GM12878 (cell line): ENCODE measurements at regions not wholly inside any gene's neighbourhood (a gene's known extent, or its start where the extent isn't known, plus 50 kb on each side); places are given as distances from the start of the nearest gene placed in this dataset.

Source experiments
- ATAC-seq: fragments of 200-7000 bp; cut with Tn5 transposase; 3 replicates; pipeline ENCODE4 v1.9.1; 2020; ENCODE audit warnings: mild to moderate bottlenecking, moderate library complexity
- BruUV-seq: library from RNA; stranded (reverse); fragments of 400-500 nt; replicated peaks from 2 replicates; lab custom pipeline; 2021; lab: Mats Ljungman, UMichigan
- CTCF ChIA-PET: fragments of 300-600 bp; sonication (Branson Sonifier 250); formaldehyde crosslinking; extraction: SDS; loops from one replicate; lab custom pipeline; 2021; ENCODE audit warnings: inconsistent platforms; lab: Yijun Ruan, JAX
- POLR2A ChIA-PET: fragments of 350-600 bp; formaldehyde crosslinking; extraction: SDS; loops from one replicate; lab custom pipeline; 2021; ENCODE audit warnings: inconsistent platforms; lab: Charles Lee
- RAD21 ChIA-PET: fragments of 300-600 bp; sonication (Branson Sonifier 250); formaldehyde crosslinking; loops from one replicate; lab custom pipeline; 2023; ENCODE audit warnings: antibody characterized with exemption; ENCODE audit not compliant: unreplicated experiment; lab: Charles Lee
- SMC1A ChIA-PET: fragments of 300-600 bp; sonication (Branson Sonifier 250); formaldehyde crosslinking; loops from one replicate; lab custom pipeline; 2023; ENCODE audit not compliant: unreplicated experiment, uncharacterized antibody; lab: Charles Lee
- DNase-seq: peaks from one replicate; pipeline ENCODE4 v3.0.0-alpha.2; 2011; ENCODE audit warnings: low read depth, low spot score
- FAIRE-seq: peaks from 3 replicates; lab custom pipeline; 2011; peaks lifted over from hg19 to GRCh38; lab: Jason Lieb, UNC
- H2AFZ ChIP-seq: 2 replicates; pipeline ENCODE4 v1.6.0; 2011; ENCODE audit warnings: low read depth, low read length, control low read depth; ENCODE audit not compliant: control insufficient read depth
- H3K27ac ChIP-seq: 2 replicates; pipeline ENCODE4 v1.5.1; 2011; ENCODE audit warnings: control low read depth; ENCODE audit not compliant: control insufficient read depth, insufficient read depth
- H3K27me3 ChIP-seq, 2 experiments: replicated peaks in 1 of 2; 2 replicates each; pipeline versions ENCODE4 v1.6.0 to v1.6.1; 2011; ENCODE audit warnings: low read length in 1 of 2; ENCODE audit not compliant: control insufficient read depth in 2 of 2, insufficient read depth in 2 of 2
- H3K36me3 ChIP-seq, 2 experiments: 2 replicates each; pipeline ENCODE4 v1.5.1; 2011; ENCODE audit warnings: low read length in 1 of 2; ENCODE audit not compliant: control insufficient read depth in 2 of 2, insufficient read depth in 2 of 2
- H3K4me1 ChIP-seq: 2 replicates; pipeline ENCODE4 v1.6.1; 2011; ENCODE audit warnings: mild to moderate bottlenecking, low read length, moderate library complexity, mixed read lengths; ENCODE audit not compliant: control insufficient read depth, insufficient read depth
- H3K4me2 ChIP-seq: 2 replicates; pipeline ENCODE4 v1.6.0; 2011; ENCODE audit warnings: control low read depth; ENCODE audit not compliant: control insufficient read depth, insufficient read depth
- H3K4me3 ChIP-seq: fragments of 200-600 bp; sonication (generic); 2 replicates; pipeline ENCODE4 v1.5.1; 2016
- H3K79me2 ChIP-seq: 2 replicates; pipeline ENCODE4 v1.6.0; 2011; ENCODE audit warnings: low read length; ENCODE audit not compliant: control insufficient read depth, insufficient read depth
- H3K9ac ChIP-seq: 2 replicates; pipeline ENCODE4 v1.8.0; 2011; ENCODE audit warnings: low read length, control low read depth, mixed read lengths; ENCODE audit not compliant: control insufficient read depth, insufficient read depth
- H3K9me3 ChIP-seq: replicated peaks from 3 replicates; pipeline ENCODE4 v1.5.1; 2011; ENCODE audit warnings: mild to moderate bottlenecking, low read length; ENCODE audit not compliant: control insufficient read depth, insufficient read depth
- H4K20me1 ChIP-seq: 2 replicates; pipeline ENCODE4 v1.6.0; 2011; ENCODE audit not compliant: control insufficient read depth, insufficient read depth
- CHD1 ChIP-seq: IDR thresholded peaks from 2 replicates; pipeline ENCODE4 v1.6.1; 2012; ENCODE audit warnings: low read depth, low read length, improper control_type of control experiment
- HCFC1 ChIP-seq: fragments of 150-350 bp; IDR thresholded peaks from 2 replicates; pipeline ENCODE4 v1.6.1; 2014; ENCODE audit warnings: low read length
- KLF5 ChIP-seq: fragments of 450-650 bp; IDR thresholded peaks from 2 replicates; pipeline ENCODE4 v1.6.1; 2014; ENCODE audit warnings: mild to moderate bottlenecking; ENCODE audit not compliant: partially characterized antibody
- MEF2B ChIP-seq: fragments of 450-650 bp; IDR thresholded peaks from 2 replicates; pipeline ENCODE4 v1.6.1; 2018; ENCODE audit warnings: mild to moderate bottlenecking, moderate library complexity; ENCODE audit not compliant: partially characterized antibody, poor library complexity, severe bottlenecking
- MYB ChIP-seq: fragments of 150-350 bp; IDR thresholded peaks from 2 replicates; pipeline ENCODE4 v1.6.1; 2014; ENCODE audit warnings: mild to moderate bottlenecking, low read depth, low read length, borderline replicate concordance
- POLR2A ChIP-seq: IDR thresholded peaks from 2 replicates; pipeline ENCODE4 v1.6.1; 2011; ENCODE audit warnings: low read depth, mild to moderate bottlenecking, low read length
- RBBP5 ChIP-seq: fragments of 200-600 bp; sonication (generic); conservative IDR thresholded peaks from 2 replicates; pipeline ENCODE4 v1.6.1; 2016
- WGBS: methylation state at CpG from one replicate; pipeline ENCODE4 v1.1.6; 2016; ENCODE audit warnings: low lambda C conversion rate; ENCODE audit not compliant: insufficient replicate concordance, insufficient coverage; ENCODE audit errors: missing lambda C conversion rate; 5-methylcytosine and 5-hydroxymethylcytosine counted together
- in situ Hi-C: fragments of 300-500 bp; cut with MboI; formaldehyde crosslinking; loops from 9 replicates; pipeline ENCODE4 v1.14.3; 2018; ENCODE audit warnings: mixed read lengths
- intact Hi-C: fragments of 100-400 bp; cut with micrococcal nuclease; formaldehyde crosslinking; loops from one replicate; pipeline ENCODE4 v1.14.2; 2022; ENCODE audit not compliant: unreplicated experiment
- TF ChIP-seq, protein P1 (sequence below): fragments of 450-650 bp; IDR thresholded peaks from 2 replicates; pipeline ENCODE4 v1.6.1; 2018; ENCODE audit warnings: mild to moderate bottlenecking, low read depth, moderate library complexity; ENCODE audit not compliant: partially characterized antibody
- TF ChIP-seq, protein P2 (sequence below): IDR thresholded peaks from 2 replicates; pipeline ENCODE4 v1.6.1; 2011; ENCODE audit warnings: low read depth, mild to moderate bottlenecking, low read length, moderate library complexity, borderline replicate concordance; ENCODE audit errors: extremely low read depth
- TF ChIP-seq, protein P3 (sequence below): fragments of 450-650 bp; IDR thresholded peaks from 2 replicates; pipeline ENCODE4 v1.6.1; 2017; ENCODE audit warnings: mild to moderate bottlenecking, low read depth, inconsistent platforms; ENCODE audit not compliant: poor library complexity, severe bottlenecking

DNA sequence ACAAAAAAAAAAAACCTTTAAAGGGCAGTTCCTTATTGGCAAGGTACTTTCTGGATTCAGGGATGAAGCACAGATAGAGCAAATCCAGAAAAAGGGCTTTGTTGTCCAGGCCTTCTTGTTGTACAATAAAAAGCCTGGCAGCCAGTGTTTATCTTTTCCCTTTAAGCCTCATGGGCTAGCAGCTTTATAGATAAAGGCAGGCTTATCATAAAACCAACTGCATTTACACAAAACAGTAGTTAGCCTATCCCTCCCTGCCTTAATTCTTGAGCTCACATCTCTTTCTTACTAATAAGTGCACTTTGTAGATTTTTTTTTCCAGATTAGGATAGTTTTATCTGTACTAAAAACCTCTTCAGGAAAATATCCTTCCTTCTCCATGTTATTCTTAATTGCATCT lies 662.8 kb upstream of the CCDC54 start:
- no peak overlapping the region for H3K4me2 ChIP-seq
- H3K36me3 ChIP-seq = no peaks in the 10 kb centered on the region
- H3K4me1 ChIP-seq = no peaks in the 10 kb centered on the region
- no peak overlapping the region for H3K9ac ChIP-seq
- ChIA-PET POLR2A (no interaction called here), RAD21 (no interaction called here), SMC1A (no interaction called here), CTCF (no interaction called here)
- TF ChIP-seq KLF5 = no peak
- TF ChIP-seq MYB = no peak
- no peak for TF ChIP-seq HCFC1
- TF ChIP-seq, protein P1, sequence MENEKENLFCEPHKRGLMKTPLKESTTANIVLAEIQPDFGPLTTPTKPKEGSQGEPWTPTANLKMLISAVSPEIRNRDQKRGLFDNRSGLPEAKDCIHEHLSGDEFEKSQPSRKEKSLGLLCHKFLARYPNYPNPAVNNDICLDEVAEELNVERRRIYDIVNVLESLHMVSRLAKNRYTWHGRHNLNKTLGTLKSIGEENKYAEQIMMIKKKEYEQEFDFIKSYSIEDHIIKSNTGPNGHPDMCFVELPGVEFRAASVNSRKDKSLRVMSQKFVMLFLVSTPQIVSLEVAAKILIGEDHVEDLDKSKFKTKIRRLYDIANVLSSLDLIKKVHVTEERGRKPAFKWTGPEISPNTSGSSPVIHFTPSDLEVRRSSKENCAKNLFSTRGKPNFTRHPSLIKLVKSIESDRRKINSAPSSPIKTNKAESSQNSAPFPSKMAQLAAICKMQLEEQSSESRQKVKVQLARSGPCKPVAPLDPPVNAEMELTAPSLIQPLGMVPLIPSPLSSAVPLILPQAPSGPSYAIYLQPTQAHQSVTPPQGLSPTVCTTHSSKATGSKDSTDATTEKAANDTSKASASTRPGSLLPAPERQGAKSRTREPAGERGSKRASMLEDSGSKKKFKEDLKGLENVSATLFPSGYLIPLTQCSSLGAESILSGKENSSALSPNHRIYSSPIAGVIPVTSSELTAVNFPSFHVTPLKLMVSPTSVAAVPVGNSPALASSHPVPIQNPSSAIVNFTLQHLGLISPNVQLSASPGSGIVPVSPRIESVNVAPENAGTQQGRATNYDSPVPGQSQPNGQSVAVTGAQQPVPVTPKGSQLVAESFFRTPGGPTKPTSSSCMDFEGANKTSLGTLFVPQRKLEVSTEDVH = no peak
- no peak for TF ChIP-seq POLR2A
- H2AFZ ChIP-seq = no peak overlapping the region
- in situ Hi-C loops (no loop called here), intact Hi-C loops (no loop called here)
- ATAC-seq (no peak), DNase-seq (no peak), FAIRE-seq (no peak)
- no peaks in the 10 kb centered on the region for H3K79me2 ChIP-seq
- BruUV-seq = no TSS peak
- no peaks in the 10 kb centered on the region for H3K27me3 ChIP-seq
- H4K20me1 ChIP-seq = no peaks in the 10 kb centered on the region
- H3K4me3 ChIP-seq = no peak overlapping the region
- no peaks in the 10 kb centered on the region for H3K9me3 ChIP-seq
- no peak overlapping the region for H3K27ac ChIP-seq

GRCh38 chr3:106715286-106715685 lies 662.0 kb upstream of the CCDC54 start:
- Histone ChIP-seq H4K20me1 (no peaks in the 10 kb centered on the region), H3K36me3 (no peaks in the 10 kb centered on the region), H3K9me3 (no peaks in the 10 kb centered on the region), H3K4me1 (no peaks in the 10 kb centered on the region), H3K27me3 (no peaks in the 10 kb centered on the region), H3K79me2 (no peaks in the 10 kb centered on the region), H3K4me2 (no peak overlapping the region), H3K9ac (no peak overlapping the region), H3K27ac (no peak overlapping the region), H3K4me3 (no peak overlapping the region), H2AFZ (no peak overlapping the region)
- 78% methylated on average over 3 of the region's 3 CpGs for WGBS
- ATAC-seq = no peak
- BruUV-seq = no TSS peak
- in situ Hi-C loops = no loop called here
- TF ChIP-seq MEF2B = no peak
- no peak for TF ChIP-seq CHD1
- TF ChIP-seq RBBP5 = no peak
- TF ChIP-seq, protein P2, sequence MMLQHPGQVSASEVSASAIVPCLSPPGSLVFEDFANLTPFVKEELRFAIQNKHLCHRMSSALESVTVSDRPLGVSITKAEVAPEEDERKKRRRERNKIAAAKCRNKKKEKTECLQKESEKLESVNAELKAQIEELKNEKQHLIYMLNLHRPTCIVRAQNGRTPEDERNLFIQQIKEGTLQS = no peak
- TF ChIP-seq, protein P3, sequence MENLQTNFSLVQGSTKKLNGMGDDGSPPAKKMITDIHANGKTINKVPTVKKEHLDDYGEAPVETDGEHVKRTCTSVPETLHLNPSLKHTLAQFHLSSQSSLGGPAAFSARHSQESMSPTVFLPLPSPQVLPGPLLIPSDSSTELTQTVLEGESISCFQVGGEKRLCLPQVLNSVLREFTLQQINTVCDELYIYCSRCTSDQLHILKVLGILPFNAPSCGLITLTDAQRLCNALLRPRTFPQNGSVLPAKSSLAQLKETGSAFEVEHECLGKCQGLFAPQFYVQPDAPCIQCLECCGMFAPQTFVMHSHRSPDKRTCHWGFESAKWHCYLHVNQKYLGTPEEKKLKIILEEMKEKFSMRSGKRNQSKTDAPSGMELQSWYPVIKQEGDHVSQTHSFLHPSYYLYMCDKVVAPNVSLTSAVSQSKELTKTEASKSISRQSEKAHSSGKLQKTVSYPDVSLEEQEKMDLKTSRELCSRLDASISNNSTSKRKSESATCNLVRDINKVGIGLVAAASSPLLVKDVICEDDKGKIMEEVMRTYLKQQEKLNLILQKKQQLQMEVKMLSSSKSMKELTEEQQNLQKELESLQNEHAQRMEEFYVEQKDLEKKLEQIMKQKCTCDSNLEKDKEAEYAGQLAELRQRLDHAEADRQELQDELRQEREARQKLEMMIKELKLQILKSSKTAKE = no peak
- RAD21 ChIA-PET = no interaction called here
- intact Hi-C loops = no loop called here
- no peak for DNase-seq
- POLR2A ChIA-PET = no interaction called here
- CTCF ChIA-PET = no interaction called here
- FAIRE-seq = no peak
- SMC1A ChIA-PET = no interaction called here
